Caco-2 (cell line): ENCODE measurements at regions not wholly inside any gene's neighbourhood (a gene's known extent, or its start where the extent isn't known, plus 50 kb on each side); places are given as distances from the start of the nearest gene placed in this dataset.

Experiments used
- BruUV-seq: library from RNA; stranded (reverse); fragments of 400-500 nt; replicated peaks from 2 replicates; lab custom pipeline; 2021; lab: Mats Ljungman, UMichigan
- CTCF ChIA-PET: fragments of 300-600 bp; sonication (Branson Sonifier 250); formaldehyde crosslinking; loops from one replicate; lab custom pipeline; 2022; ENCODE audit warnings: antibody characterized with exemption; lab: Charles Lee
- POLR2A ChIA-PET: fragments of 300-600 bp; sonication (Branson Sonifier 250); formaldehyde crosslinking; loops from one replicate; lab custom pipeline; 2022; ENCODE audit warnings: antibody characterized with exemption; lab: Charles Lee
- DNase-seq, 2 experiments: peaks; one replicate each; pipeline versions ENCODE4 v3.0.0 to v3.0.0-alpha.2; 2020 to 2022
- H3K27me3 ChIP-seq: replicated peaks from 2 replicates; pipeline ENCODE4 v1.6.0; 2011; ENCODE audit warnings: low read length; ENCODE audit not compliant: control insufficient read depth, insufficient read depth
- H3K36me3 ChIP-seq: 2 replicates; pipeline ENCODE4 v1.5.1; 2011; ENCODE audit warnings: low read length; ENCODE audit not compliant: control insufficient read depth, insufficient read depth
- H3K4me1 ChIP-seq: fragments of 250-450 bp; sonication (Bioruptor Pico); 2 replicates; pipeline ENCODE4 v1.5.1; 2020; ENCODE audit warnings: mild to moderate bottlenecking
- H3K4me3 ChIP-seq: 2 replicates; pipeline ENCODE4 v1.5.1; 2011; ENCODE audit warnings: low read depth, mild to moderate bottlenecking, control low read depth, low read length
- H3K9me3 ChIP-seq: fragments of 250-450 bp; sonication (Bioruptor Pico); 2 replicates; pipeline ENCODE4 v1.5.1; 2020; ENCODE audit warnings: mild to moderate bottlenecking, moderate library complexity
- H3K27ac Mint-ChIP-seq: one replicate; pipeline ENCODE4 v1.8.0; 2022; ENCODE audit warnings: mixed read lengths; ENCODE audit not compliant: unreplicated experiment
- H3K27me3 Mint-ChIP-seq: one replicate; pipeline ENCODE4 v1.8.0; 2022; ENCODE audit warnings: mixed read lengths; ENCODE audit not compliant: insufficient read depth, unreplicated experiment
- H3K36me3 Mint-ChIP-seq: one replicate; pipeline ENCODE4 v1.8.0; 2022; ENCODE audit warnings: mild to moderate bottlenecking, mixed read lengths; ENCODE audit not compliant: insufficient read depth, unreplicated experiment
- H3K4me1 Mint-ChIP-seq: one replicate; pipeline ENCODE4 v1.8.0; 2022; ENCODE audit warnings: low read depth, mixed read lengths; ENCODE audit not compliant: unreplicated experiment
- H3K4me3 Mint-ChIP-seq: one replicate; pipeline ENCODE4 v1.8.0; 2022; ENCODE audit warnings: mild to moderate bottlenecking, moderate library complexity, mixed read lengths; ENCODE audit not compliant: unreplicated experiment
- H3K9me3 Mint-ChIP-seq: one replicate; pipeline ENCODE4 v1.8.0; 2022; ENCODE audit warnings: mixed read lengths; ENCODE audit not compliant: unreplicated experiment
- CTCF ChIP-seq, 2 experiments: fragments of 200-600 bp in 1 of 2; IDR thresholded peaks; 1 replicate in 1 of 2; 2 replicates in 1 of 2; pipeline versions ENCODE4 v1.5.1 to v1.8.0; 2011 to 2022; ENCODE audit warnings: antibody characterized with exemption in 1 of 2, control low read depth in 1 of 2, inconsistent platforms in 1 of 2, low read depth in 1 of 2, low read length in 1 of 2, mild to moderate bottlenecking in 1 of 2, moderate library complexity in 1 of 2; ENCODE audit not compliant: insufficient read depth in 1 of 2, severe bottlenecking in 1 of 2, unreplicated experiment in 1 of 2
- intact Hi-C: fragments of 100-400 bp; cut with micrococcal nuclease; formaldehyde crosslinking; loops from one replicate; pipeline ENCODE4 v1.10.0; 2022; ENCODE audit not compliant: unreplicated experiment

- H3K4me3 Mint-ChIP-seq = no peak overlapping the region
- BruUV-seq = no TSS peak
- H3K36me3 Mint-ChIP-seq = no peaks in the 10 kb centered on the region
- no peaks in the 10 kb centered on the region for H3K36me3 ChIP-seq
- ChIA-PET CTCF (no interaction called here), POLR2A (no interaction called here)
- no peaks in the 10 kb centered on the region for H3K9me3 Mint-ChIP-seq
- H3K4me3 ChIP-seq = no peak overlapping the region
- intact Hi-C loops = no loop called here
- no peak for DNase-seq
- no peaks in the 10 kb centered on the region for H3K27me3 ChIP-seq
- no peaks in the 10 kb centered on the region for H3K4me1 ChIP-seq
- no peak for TF ChIP-seq CTCF (IDR thresholded peaks at IDR 0.05; ENCODE audit: insufficient read depth in 1 of 2, low read depth in 1 of 2, low read length in 1 of 2, severe bottlenecking in 1 of 2, unreplicated experiment in 1 of 2)
- H3K4me1 Mint-ChIP-seq = peaks cover 7% of the 10 kb centered on the region
- no peak overlapping the region for H3K27ac Mint-ChIP-seq
- H3K27me3 Mint-ChIP-seq = peaks cover 3% of the 10 kb centered on the region
- no peaks in the 10 kb centered on the region for H3K9me3 ChIP-seq
These were observed 240.0 kb upstream of the RHOBTB1 start for GRCh38 chr10:61183967-61184366.

- CTCF ChIA-PET = no interaction called here
- no peaks in the 10 kb centered on the region for H3K36me3 Mint-ChIP-seq
These were observed 237.8 kb upstream of the RHOBTB1 start for GRCh38 chr10:61181832-61182231.

GRCh38 chr10:61179771-61180170 is 235.8 kb upstream of the RHOBTB1 start:
- Mint-ChIP-seq H3K27me3 (peaks cover 3% of the 10 kb centered on the region), H3K4me3 (no peak overlapping the region), H3K36me3 (no peaks in the 10 kb centered on the region), H3K4me1 (no peaks in the 10 kb centered on the region), H3K9me3 (no peaks in the 10 kb centered on the region), H3K27ac (no peak overlapping the region)
- Histone ChIP-seq H3K4me3 (no peak overlapping the region), H3K36me3 (no peaks in the 10 kb centered on the region), H3K9me3 (no peaks in the 10 kb centered on the region), H3K27me3 (no peaks in the 10 kb centered on the region), H3K4me1 (no peaks in the 10 kb centered on the region)
- DNase-seq = peak in 1 of 2 experiments; percentile 15
- intact Hi-C loops = no loop called here
- no peak for TF ChIP-seq CTCF (IDR thresholded peaks at IDR 0.05; ENCODE audit: insufficient read depth in 1 of 2, low read depth in 1 of 2, low read length in 1 of 2, severe bottlenecking in 1 of 2, unreplicated experiment in 1 of 2)
- BruUV-seq = no TSS peak
- ChIA-PET CTCF (no interaction called here), POLR2A (no interaction called here)

More at GRCh38 chr10:61181832-61182231, 237.8 kb upstream of the RHOBTB1 start:
- no peak overlapping the region for H3K4me3 ChIP-seq
- H3K36me3 ChIP-seq = no peaks in the 10 kb centered on the region
- no peak for TF ChIP-seq CTCF (IDR thresholded peaks at IDR 0.05; ENCODE audit: insufficient read depth in 1 of 2, low read depth in 1 of 2, low read length in 1 of 2, severe bottlenecking in 1 of 2, unreplicated experiment in 1 of 2)
- POLR2A ChIA-PET = no interaction called here
- no peaks in the 10 kb centered on the region for H3K27me3 ChIP-seq
- BruUV-seq = no TSS peak
- H3K9me3 ChIP-seq = no peaks in the 10 kb centered on the region
- peaks cover 3% of the 10 kb centered on the region for H3K27me3 Mint-ChIP-seq
- no peak overlapping the region for H3K27ac Mint-ChIP-seq
- no peak for DNase-seq
- intact Hi-C loops = no loop called here
- no peak overlapping the region for H3K4me3 Mint-ChIP-seq
- no peaks in the 10 kb centered on the region for H3K9me3 Mint-ChIP-seq
- no peaks in the 10 kb centered on the region for H3K4me1 ChIP-seq
- no peaks in the 10 kb centered on the region for H3K4me1 Mint-ChIP-seq
